MM.1S (cell line): ENCODE measurements at regions not wholly inside any gene's neighbourhood (a gene's known extent, or its start where the extent isn't known, plus 50 kb on each side); places are given as distances from the start of the nearest gene placed in this dataset.

ENCODE experiments used
- DNase-seq: peaks from one replicate; pipeline ENCODE4 v3.0.0-alpha.2; 2015
- H2AFZ ChIP-seq: fragments of 300-600 bp; sonication (generic); 2 replicates; pipeline ENCODE4 v1.6.0; 2016; ENCODE audit warnings: antibody characterized with exemption, low read length
- H3F3A ChIP-seq: fragments of 300-600 bp; sonication (generic); 2 replicates; pipeline ENCODE4 v1.6.1; 2016; ENCODE audit warnings: mild to moderate bottlenecking, antibody characterized with exemption, low read length, moderate library complexity, mixed read lengths; ENCODE audit not compliant: insufficient read depth
- H3K27ac ChIP-seq: fragments of 300-600 bp; sonication (generic); 2 replicates; pipeline ENCODE4 v1.5.1; 2016; ENCODE audit warnings: mild to moderate bottlenecking, low read length
- H3K27me3 ChIP-seq: fragments of 300-600 bp; sonication (generic); replicated peaks from 2 replicates; pipeline ENCODE4 v1.6.0; 2016; ENCODE audit warnings: low read length; ENCODE audit not compliant: insufficient read depth
- H3K36me3 ChIP-seq: fragments of 300-600 bp; sonication (generic); replicated peaks from 2 replicates; pipeline ENCODE4 v1.6.1; 2016; ENCODE audit warnings: mild to moderate bottlenecking, low read length, mixed read lengths; ENCODE audit not compliant: insufficient read depth
- H3K4me1 ChIP-seq: fragments of 300-600 bp; sonication (generic); 2 replicates; pipeline ENCODE4 v1.6.1; 2016; ENCODE audit warnings: low read length, mixed read lengths
- H3K4me2 ChIP-seq: fragments of 300-600 bp; sonication (generic); 2 replicates; pipeline ENCODE4 v1.6.0; 2016; ENCODE audit warnings: low read depth, low read length
- H3K4me3 ChIP-seq: fragments of 300-600 bp; sonication (generic); 2 replicates; pipeline ENCODE4 v1.5.1; 2016; ENCODE audit warnings: low read length, mixed read lengths
- H3K79me2 ChIP-seq: fragments of 300-600 bp; sonication (generic); 2 replicates; pipeline ENCODE4 v1.6.1; 2016; ENCODE audit warnings: mixed run types, low read length, mixed read lengths
- H3K9ac ChIP-seq: fragments of 300-600 bp; sonication (generic); 2 replicates; pipeline ENCODE4 v1.6.1; 2016; ENCODE audit warnings: low read length, mixed read lengths
- H3K9me2 ChIP-seq: fragments of 300-600 bp; sonication (generic); replicated peaks from 2 replicates; pipeline ENCODE4 v1.6.1; 2016; ENCODE audit warnings: mild to moderate bottlenecking, low read length, mixed read lengths; ENCODE audit not compliant: insufficient read depth
- H3K9me3 ChIP-seq: fragments of 300-600 bp; sonication (generic); replicated peaks from 2 replicates; pipeline ENCODE4 v1.6.1; 2016; ENCODE audit warnings: mild to moderate bottlenecking, low read length, mixed read lengths; ENCODE audit not compliant: insufficient read depth
- H4K20me1 ChIP-seq: fragments of 300-600 bp; sonication (generic); 2 replicates; pipeline ENCODE4 v1.6.1; 2016; ENCODE audit warnings: mild to moderate bottlenecking, low read length, moderate library complexity, mixed read lengths; ENCODE audit not compliant: insufficient read depth
- EZH2 ChIP-seq: fragments of 300-600 bp; sonication (generic); optimal IDR thresholded peaks from 2 replicates; pipeline ENCODE3; 2017; ENCODE audit warnings: low read depth, mild to moderate bottlenecking, antibody characterized with exemption, low read length, mixed read lengths
- EZH2phosphoT487 ChIP-seq: fragments of 300-600 bp; sonication (generic); IDR thresholded peaks from 2 replicates; pipeline ENCODE4 v1.6.1; 2018; ENCODE audit warnings: antibody characterized with exemption, low read length
- TF ChIP-seq, protein P1 (sequence below): fragments of 300-600 bp; sonication (generic); IDR thresholded peaks from 2 replicates; pipeline ENCODE4 v1.5.1; 2016; ENCODE audit warnings: antibody characterized with exemption, low read length, mixed read lengths

DNA sequence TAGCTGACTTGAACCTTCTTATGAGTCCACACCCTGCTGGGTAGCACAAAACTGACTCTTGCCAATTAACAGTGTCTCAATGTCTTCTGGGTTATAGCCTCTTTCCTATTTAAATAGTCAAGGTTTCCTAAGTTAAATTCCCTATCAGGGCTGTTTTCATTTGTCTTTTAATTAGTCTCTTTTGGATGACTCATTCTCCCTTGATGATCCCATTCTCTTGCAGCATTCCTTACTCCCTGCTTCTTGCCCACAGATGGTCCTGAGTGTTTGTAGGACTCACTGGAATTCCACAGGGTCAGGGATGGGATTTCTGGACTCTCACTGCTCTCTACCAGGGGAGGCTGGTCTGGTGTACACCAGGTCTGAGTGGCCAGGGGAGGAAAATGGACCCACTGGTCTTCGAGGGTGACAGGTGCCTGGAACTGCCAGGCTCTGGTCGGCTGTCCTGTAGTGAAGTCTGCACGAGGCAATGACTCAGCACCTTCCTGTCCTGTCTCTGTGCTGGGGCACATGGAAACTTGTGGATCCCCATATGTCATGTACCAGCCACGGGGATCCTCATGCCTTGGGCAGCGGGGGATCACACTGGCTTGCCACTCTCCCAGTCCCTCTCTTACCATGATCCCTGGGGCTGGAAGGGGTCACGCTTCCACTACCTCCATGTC is 236.5 kb upstream of the PELI2 start:
- H3K27me3 ChIP-seq, result no peaks in the 10 kb centered on the region
- no peaks in the 10 kb centered on the region for H3K9me3 ChIP-seq
- DNase-seq, result no peak
- H3K9me2 ChIP-seq, result no peaks in the 10 kb centered on the region
- no peak overlapping the region for H3K9ac ChIP-seq
- H3K4me1 ChIP-seq, result no peaks in the 10 kb centered on the region
- H3K4me3 ChIP-seq, result no peak overlapping the region
- no peaks in the 10 kb centered on the region for H3K79me2 ChIP-seq
- H3K36me3 ChIP-seq, result no peaks in the 10 kb centered on the region
- no peak overlapping the region for H2AFZ ChIP-seq
- no peak overlapping the region for H3K27ac ChIP-seq
- TF ChIP-seq EZH2 (no peak), EZH2phosphoT487 (no peak)
- TF ChIP-seq, protein P1, sequence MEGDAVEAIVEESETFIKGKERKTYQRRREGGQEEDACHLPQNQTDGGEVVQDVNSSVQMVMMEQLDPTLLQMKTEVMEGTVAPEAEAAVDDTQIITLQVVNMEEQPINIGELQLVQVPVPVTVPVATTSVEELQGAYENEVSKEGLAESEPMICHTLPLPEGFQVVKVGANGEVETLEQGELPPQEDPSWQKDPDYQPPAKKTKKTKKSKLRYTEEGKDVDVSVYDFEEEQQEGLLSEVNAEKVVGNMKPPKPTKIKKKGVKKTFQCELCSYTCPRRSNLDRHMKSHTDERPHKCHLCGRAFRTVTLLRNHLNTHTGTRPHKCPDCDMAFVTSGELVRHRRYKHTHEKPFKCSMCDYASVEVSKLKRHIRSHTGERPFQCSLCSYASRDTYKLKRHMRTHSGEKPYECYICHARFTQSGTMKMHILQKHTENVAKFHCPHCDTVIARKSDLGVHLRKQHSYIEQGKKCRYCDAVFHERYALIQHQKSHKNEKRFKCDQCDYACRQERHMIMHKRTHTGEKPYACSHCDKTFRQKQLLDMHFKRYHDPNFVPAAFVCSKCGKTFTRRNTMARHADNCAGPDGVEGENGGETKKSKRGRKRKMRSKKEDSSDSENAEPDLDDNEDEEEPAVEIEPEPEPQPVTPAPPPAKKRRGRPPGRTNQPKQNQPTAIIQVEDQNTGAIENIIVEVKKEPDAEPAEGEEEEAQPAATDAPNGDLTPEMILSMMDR, result no peak
- H3F3A ChIP-seq, result no peaks in the 10 kb centered on the region
- no peaks in the 10 kb centered on the region for H4K20me1 ChIP-seq
- no peak overlapping the region for H3K4me2 ChIP-seq

GRCh38 chr14:55884819-55885218 is 233.4 kb upstream of the PELI2 start:
- H3K9ac ChIP-seq, result no peak overlapping the region
- no peaks in the 10 kb centered on the region for H3K9me2 ChIP-seq
- no peak overlapping the region for H2AFZ ChIP-seq
- H3K36me3 ChIP-seq, result no peaks in the 10 kb centered on the region
- H3K27me3 ChIP-seq, result no peaks in the 10 kb centered on the region
- H3K4me1 ChIP-seq, result no peaks in the 10 kb centered on the region
- H4K20me1 ChIP-seq, result no peaks in the 10 kb centered on the region
- no peak overlapping the region for H3K27ac ChIP-seq
- H3F3A ChIP-seq, result no peaks in the 10 kb centered on the region
- H3K4me3 ChIP-seq, result no peak overlapping the region
- no peak overlapping the region for H3K4me2 ChIP-seq
- H3K79me2 ChIP-seq, result no peaks in the 10 kb centered on the region
- no peak for DNase-seq
- H3K9me3 ChIP-seq, result no peaks in the 10 kb centered on the region
- TF ChIP-seq EZH2, result no peak
- no peak for TF ChIP-seq EZH2phosphoT487
- TF ChIP-seq, protein P1, result no peak

GRCh38 chr14:55889124-55889523 is 229.1 kb upstream of the PELI2 start:
- DNase-seq, result no peak
- Histone ChIP-seq H2AFZ (no peak overlapping the region), H3K79me2 (no peaks in the 10 kb centered on the region)

More at GRCh38 chr14:55889124-55889523, 229.1 kb upstream of the PELI2 start:
- H3K27me3 ChIP-seq, result no peaks in the 10 kb centered on the region
- H3K4me3 ChIP-seq, result no peak overlapping the region
- no peaks in the 10 kb centered on the region for H3F3A ChIP-seq
- H3K4me2 ChIP-seq, result no peak overlapping the region
- H3K9me2 ChIP-seq, result no peaks in the 10 kb centered on the region
- H4K20me1 ChIP-seq, result no peaks in the 10 kb centered on the region
- H3K4me1 ChIP-seq, result no peaks in the 10 kb centered on the region
- no peak for TF ChIP-seq EZH2phosphoT487
- TF ChIP-seq EZH2, result no peak
- TF ChIP-seq, protein P1, result no peak
- H3K27ac ChIP-seq, result no peak overlapping the region
- H3K9me3 ChIP-seq, result no peaks in the 10 kb centered on the region
- no peak overlapping the region for H3K9ac ChIP-seq
- H3K36me3 ChIP-seq, result no peaks in the 10 kb centered on the region
